Lung (tissue), 11 donors: ENCODE measurements at regions not wholly inside any gene's neighbourhood (a gene's known extent, or its start where the extent isn't known, plus 50 kb on each side); places are given as distances from the start of the nearest gene placed in this dataset.

Experiments used
- ATAC-seq: fragments of 200-7000 bp; cut with Tn5 transposase; one replicate; pipeline ENCODE4 v1.9.1; 2020; ENCODE audit warnings: moderate number of reproducible peaks; ENCODE audit not compliant: insufficient read depth, low FRiP score
- DNase-seq, 3 donors: peaks; one replicate each; pipeline ENCODE4 v3.0.0-alpha.2; 2013 to 2017
- H3K27ac ChIP-seq, 2 donors: one replicate each; pipeline ENCODE4 v1.5.1; 2013; ENCODE audit warnings: mild to moderate bottlenecking in 2 of 2, moderate library complexity in 2 of 2, control low read depth in 1 of 2, inconsistent platforms in 1 of 2, low read depth in 1 of 2, low read length in 1 of 2
- H3K27me3 ChIP-seq, 3 donors: one replicate each; pipeline ENCODE4 v1.5.1; 2013; ENCODE audit warnings: low read length in 2 of 3; ENCODE audit not compliant: control insufficient read depth in 3 of 3, insufficient read depth in 3 of 3
- H3K36me3 ChIP-seq, 4 donors: one replicate each; pipeline ENCODE4 v1.5.1; 2013; ENCODE audit warnings: low read length in 4 of 4, mild to moderate bottlenecking in 1 of 4, moderate library complexity in 1 of 4; ENCODE audit not compliant: control insufficient read depth in 4 of 4, insufficient read depth in 4 of 4
- H3K4me1 ChIP-seq, 5 donors: one replicate each; pipeline ENCODE4 v1.5.1; 2013; ENCODE audit warnings: low read length in 5 of 5, mild to moderate bottlenecking in 2 of 5, moderate library complexity in 1 of 5; ENCODE audit not compliant: control insufficient read depth in 5 of 5, insufficient read depth in 5 of 5
- H3K4me3 ChIP-seq: one replicate; pipeline ENCODE4 v1.5.1; 2013; ENCODE audit warnings: mild to moderate bottlenecking, control low read depth, moderate library complexity
- H3K9ac ChIP-seq, 2 donors: one replicate each; pipeline ENCODE4 v1.5.1; 2013; ENCODE audit warnings: low read length in 2 of 2, control low read depth in 1 of 2; ENCODE audit not compliant: insufficient read depth in 1 of 2
- H3K9me3 ChIP-seq, 4 donors: one replicate each; pipeline ENCODE4 v1.5.1; 2013; ENCODE audit warnings: low read length in 3 of 4, mild to moderate bottlenecking in 1 of 4, moderate library complexity in 1 of 4; ENCODE audit not compliant: control insufficient read depth in 4 of 4, insufficient read depth in 3 of 4
- CTCF ChIP-seq: IDR thresholded peaks from 2 replicates; pipeline ENCODE4 v1.5.1; 2012; ENCODE audit warnings: mild to moderate bottlenecking; ENCODE audit errors: control extremely low read depth, extremely low read depth
- WGBS, 2 donors: extraction: QIAGEN DNeasy Blood & Tissue Kit; methylation state at CpG; one replicate each; pipeline ENCODE4 v1.1.7; 2013; 5-methylcytosine and 5-hydroxymethylcytosine counted together
- donor health status: control.
- donor health status: control.
- donor health status: Bipolar disorder and iron deficiency.
- donor health status: healthy.
- donor health status: DM: yes; HTN: yes; CAD: no.

GRCh38 chr16:86799367-86799766 is 221.0 kb downstream of the FOXL1 start:
- no peak overlapping the region for H3K4me3 ChIP-seq
- no peak overlapping the region for H3K27ac ChIP-seq
- H3K9me3 ChIP-seq, result peaks cover 0 to 3% (median 0%) of the 10 kb centered on the region in 4 donors
- no peaks in the 10 kb centered on the region for H3K36me3 ChIP-seq
- H3K9ac ChIP-seq, result no peak overlapping the region
- H3K4me1 ChIP-seq, result no peaks in the 10 kb centered on the region
- H3K27me3 ChIP-seq, result peaks cover 0 to 23% (median 22%) of the 10 kb centered on the region in 3 donors
- 87 to 91% methylated on average over 4 of the region's 4 CpGs for WGBS, 2 donors
- DNase-seq (no peak), ATAC-seq (no peak)
- TF ChIP-seq CTCF, result no peak

- no peak for ATAC-seq
- H3K36me3 ChIP-seq, result no peaks in the 10 kb centered on the region
- no peak for DNase-seq
- H3K4me3 ChIP-seq, result no peak overlapping the region
- WGBS, 2 donors, result 14 to 27% methylated on average over 4 of the region's 4 CpGs
- no peak overlapping the region for H3K27ac ChIP-seq
- peaks cover 0 to 3% (median 0%) of the 10 kb centered on the region in 4 donors for H3K9me3 ChIP-seq
- TF ChIP-seq CTCF, result no peak
- peaks cover 0 to 23% (median 22%) of the 10 kb centered on the region in 3 donors for H3K27me3 ChIP-seq
- H3K9ac ChIP-seq, result no peak overlapping the region
- no peaks in the 10 kb centered on the region for H3K4me1 ChIP-seq
Observed at GRCh38 chr16:86800894-86801293, 222.5 kb downstream of the FOXL1 start.

GRCh38 chr16:86802013-86802412 is 223.7 kb downstream of the FOXL1 start:
- WGBS, 2 donors, result 80 to 86% methylated on average over 2 of the region's 2 CpGs
- H3K9me3 ChIP-seq, result peaks cover 0 to 6% (median 0%) of the 10 kb centered on the region in 4 donors
- DNase-seq, result peak in 1 of 3 donors; percentile 12
- no peak overlapping the region for H3K27ac ChIP-seq
- H3K27me3 ChIP-seq, result peaks cover 0 to 30% (median 22%) of the 10 kb centered on the region in 3 donors
- H3K36me3 ChIP-seq, result no peaks in the 10 kb centered on the region
- H3K4me3 ChIP-seq, result no peak overlapping the region
- no peak for TF ChIP-seq CTCF
- H3K4me1 ChIP-seq, result peaks cover 0 to 7% (median 0%) of the 10 kb centered on the region in 5 donors
- peak overlapping the region in 1 of 2 donors; percentile 17 for H3K9ac ChIP-seq
- no peak for ATAC-seq

GRCh38 chr16:86805188-86805587 is 226.8 kb downstream of the FOXL1 start:
- Histone ChIP-seq H3K9me3 (peaks cover 0 to 6% (median 0%) of the 10 kb centered on the region in 4 donors), H3K27me3 (peaks cover 0 to 32% (median 20%) of the 10 kb centered on the region in 3 donors), H3K36me3 (no peaks in the 10 kb centered on the region), H3K4me1 (peaks cover 0 to 10% (median 0%) of the 10 kb centered on the region in 5 donors), H3K4me3 (no peak overlapping the region), H3K9ac (no peak overlapping the region), H3K27ac (no peak overlapping the region)
- no peak for ATAC-seq
- 69 to 85% methylated on average over 6 of the region's 6 CpGs for WGBS, 2 donors
- no peak for TF ChIP-seq CTCF
- no peak for DNase-seq
